H1 (cell line): ENCODE measurements at regions not wholly inside any gene's neighbourhood (a gene's known extent, or its start where the extent isn't known, plus 50 kb on each side); places are given as distances from the start of the nearest gene placed in this dataset.

Experiments
- CTCF ChIA-PET: fragments of 300-600 bp; sonication (Branson Sonifier 250); formaldehyde crosslinking; loops from one replicate; lab custom pipeline; 2021; ENCODE audit not compliant: partially characterized antibody; lab: Charles Lee
- POLR2A ChIA-PET: fragments of 300-600 bp; sonication (Branson Sonifier 250); formaldehyde crosslinking; loops from one replicate; lab custom pipeline; 2021; ENCODE audit warnings: inconsistent platforms; ENCODE audit not compliant: partially characterized antibody; lab: Charles Lee
- DNase-seq, 2 experiments: peaks; one replicate each; pipeline versions ENCODE4 v3.0.0 to v3.0.0-alpha.2; 2010 to 2022; ENCODE audit warnings: low spot score in 2 of 2, low read depth in 1 of 2, mixed read lengths in 1 of 2
- FAIRE-seq: peaks from 2 replicates; lab custom pipeline; 2011; peaks lifted over from hg19 to GRCh38; lab: Jason Lieb, UNC
- H2AFZ ChIP-seq: 2 replicates; pipeline ENCODE4 v1.8.1; 2012; ENCODE audit warnings: low read length, inconsistent platforms
- H2AK5ac ChIP-seq: 2 replicates; pipeline ENCODE4 v1.6.1; 2013; ENCODE audit warnings: low read depth, low read length
- H2BK120ac ChIP-seq: replicated peaks from 2 replicates; pipeline ENCODE3; 2013; ENCODE audit warnings: low read depth, low read length, inconsistent platforms
- H2BK12ac ChIP-seq: 2 replicates; pipeline ENCODE4 v1.6.1; 2013; ENCODE audit warnings: low read depth, low read length
- H2BK15ac ChIP-seq: 2 replicates; pipeline ENCODE4 v1.6.1; 2013; ENCODE audit warnings: low read length
- H2BK20ac ChIP-seq: 2 replicates; pipeline ENCODE4 v1.6.1; 2013; ENCODE audit warnings: low read length
- H2BK5ac ChIP-seq: 2 replicates; pipeline ENCODE4 v1.6.1; 2013; ENCODE audit warnings: low read depth, low read length
- H3K14ac ChIP-seq: 2 replicates; pipeline ENCODE4 v1.6.1; 2013; ENCODE audit warnings: inconsistent platforms; ENCODE audit not compliant: insufficient read length
- H3K18ac ChIP-seq: 2 replicates; pipeline ENCODE4 v1.6.1; 2013; ENCODE audit warnings: low read length; ENCODE audit errors: extremely low read depth
- H3K23ac ChIP-seq: 2 replicates; pipeline ENCODE4 v1.6.1; 2013; ENCODE audit warnings: inconsistent platforms; ENCODE audit not compliant: insufficient read length
- H3K23me2 ChIP-seq: 2 replicates; pipeline ENCODE4 v1.6.1; 2013; ENCODE audit warnings: low read depth, low read length
- H3K27ac ChIP-seq: 2 replicates; pipeline ENCODE4 v1.6.1; 2011; ENCODE audit warnings: low read depth, low read length, inconsistent platforms
- H3K27me3 ChIP-seq, 4 experiments: replicated peaks in 1 of 4; 1 replicate in 1 of 4; 2 replicates in 3 of 4; pipeline versions ENCODE4 v1.6.1 to v1.8.1; 2011 to 2013; ENCODE audit warnings: low read length in 3 of 4, mild to moderate bottlenecking in 3 of 4, inconsistent platforms in 2 of 4, mixed read lengths in 2 of 4, moderate library complexity in 1 of 4; ENCODE audit not compliant: control insufficient read depth in 3 of 4, insufficient read depth in 3 of 4; ENCODE audit errors: extremely low read depth in 1 of 4
- H3K36me3 ChIP-seq, 4 experiments: 2 replicates each; pipeline versions ENCODE4 v1.6.1 to v1.8.1; 2011 to 2013; ENCODE audit warnings: mild to moderate bottlenecking in 4 of 4, low read length in 3 of 4, moderate library complexity in 2 of 4, control low read depth in 1 of 4, inconsistent platforms in 1 of 4; ENCODE audit not compliant: insufficient read depth in 4 of 4, control insufficient read depth in 2 of 4
- H3K4ac ChIP-seq: replicated peaks from 2 replicates; pipeline ENCODE3; 2013; ENCODE audit warnings: low read length, low read depth, mixed read lengths, inconsistent platforms; ENCODE audit not compliant: insufficient read length
- H3K4me1 ChIP-seq, 4 experiments: replicated peaks in 1 of 4; 1 replicate in 1 of 4; 2 replicates in 3 of 4; pipeline versions ENCODE4 v1.6.1 to v1.8.1; 2011 to 2013; ENCODE audit warnings: low read length in 3 of 4, inconsistent platforms in 2 of 4, mixed read lengths in 1 of 4; ENCODE audit not compliant: insufficient read depth in 4 of 4, control insufficient read depth in 3 of 4
- H3K4me2 ChIP-seq, 2 experiments: 2 replicates each; pipeline versions ENCODE4 v1.6.1 to v1.8.1; 2011 to 2013; ENCODE audit warnings: low read depth in 2 of 2, low read length in 2 of 2, control low read depth in 1 of 2, inconsistent platforms in 1 of 2, mild to moderate bottlenecking in 1 of 2; ENCODE audit not compliant: insufficient read depth in 1 of 2
- H3K4me3 ChIP-seq, 4 experiments: fragments of 200-600, 300-600 bp in 1 of 4; sonication (generic), shearing (Covaris generic), sonication (Bioruptor Twin) in 1 of 4; 2 replicates each; pipeline versions ENCODE4 v1.5.1 to v1.8.1; 2011 to 2016; ENCODE audit warnings: low read length in 4 of 4, low read depth in 3 of 4, control low read depth in 2 of 4, inconsistent platforms in 2 of 4, mild to moderate bottlenecking in 2 of 4, mixed read lengths in 1 of 4, moderate library complexity in 1 of 4; ENCODE audit not compliant: insufficient read depth in 2 of 4; ENCODE audit errors: extremely low read depth in 1 of 4
- H3K56ac ChIP-seq: replicated peaks from 2 replicates; pipeline ENCODE3; 2013; ENCODE audit warnings: low read depth, mild to moderate bottlenecking, mixed read lengths, low read length, inconsistent platforms; ENCODE audit not compliant: insufficient read length
- H3K79me1 ChIP-seq: 2 replicates; pipeline ENCODE4 v1.6.1; 2013; ENCODE audit warnings: low read depth, low read length, control low read depth
- H3K79me2 ChIP-seq, 2 experiments: 2 replicates each; pipeline versions ENCODE4 v1.6.1 to v1.8.1; 2012 to 2013; ENCODE audit warnings: low read length in 2 of 2, mild to moderate bottlenecking in 2 of 2, inconsistent platforms in 1 of 2; ENCODE audit not compliant: insufficient read depth in 2 of 2, control insufficient read depth in 1 of 2
- H3K9ac ChIP-seq, 4 experiments: replicated peaks in 1 of 4; 1 replicate in 1 of 4; 2 replicates in 3 of 4; pipeline versions ENCODE4 v1.6.1 to v1.8.1; 2011 to 2013; ENCODE audit warnings: low read depth in 3 of 4, low read length in 3 of 4, control low read depth in 2 of 4, mild to moderate bottlenecking in 2 of 4, moderate library complexity in 2 of 4, inconsistent platforms in 1 of 4; ENCODE audit errors: extremely low read depth in 1 of 4
- H3K9me3 ChIP-seq, 2 experiments: 2 replicates each; pipeline versions ENCODE4 v1.6.1 to v1.8.1; 2012 to 2013; ENCODE audit warnings: mild to moderate bottlenecking in 2 of 2, moderate library complexity in 2 of 2, control low read depth in 1 of 2, inconsistent platforms in 1 of 2, low read depth in 1 of 2, low read length in 1 of 2, mixed read lengths in 1 of 2; ENCODE audit not compliant: insufficient read depth in 2 of 2
- H4K20me1 ChIP-seq, 2 experiments: replicated peaks in 1 of 2; 2 replicates each; pipeline versions ENCODE3 to v1.8.1; 2011 to 2013; ENCODE audit warnings: inconsistent platforms in 2 of 2, low read length in 2 of 2, mild to moderate bottlenecking in 1 of 2; ENCODE audit not compliant: insufficient read depth in 2 of 2, control insufficient read depth in 1 of 2
- H4K5ac ChIP-seq: 2 replicates; pipeline ENCODE4 v1.6.1; 2013; ENCODE audit warnings: low read length, low read depth, mixed read lengths, inconsistent platforms; ENCODE audit not compliant: insufficient read length
- H4K8ac ChIP-seq: 2 replicates; pipeline ENCODE4 v1.8.0; 2013; ENCODE audit warnings: mild to moderate bottlenecking, moderate library complexity, low read length, inconsistent platforms; ENCODE audit not compliant: insufficient read depth; ENCODE audit errors: extremely low read depth
- H4K91ac ChIP-seq: replicated peaks from 2 replicates; pipeline ENCODE3; 2013; ENCODE audit warnings: low read length, mixed read lengths, inconsistent platforms; ENCODE audit not compliant: insufficient read length
- CBX8 ChIP-seq: fragments of 300-800, 300-1000 bp; sonication (generic); IDR thresholded peaks from 2 replicates; pipeline ENCODE4 v1.7.1; 2016; ENCODE audit warnings: low read depth, low read length, borderline replicate concordance
- EP300 ChIP-seq, 2 experiments: IDR thresholded peaks; 1 replicate in 1 of 2; 2 replicates in 1 of 2; pipeline ENCODE4 v1.6.1; 2011 to 2012; ENCODE audit warnings: low read depth in 2 of 2, low read length in 2 of 2, mild to moderate bottlenecking in 2 of 2, borderline replicate concordance in 1 of 2, inconsistent platforms in 1 of 2, moderate library complexity in 1 of 2
- EZH2 ChIP-seq: fragments of 200-600 bp; sonication (generic); IDR thresholded peaks from 2 replicates; pipeline ENCODE4 v1.7.1; 2012; ENCODE audit warnings: low read depth, mild to moderate bottlenecking, moderate library complexity, low read length, inconsistent platforms; ENCODE audit not compliant: severe bottlenecking
- GTF2F1 ChIP-seq: IDR thresholded peaks from 2 replicates; pipeline ENCODE4 v1.6.1; 2012; ENCODE audit warnings: low read depth, low read length, improper control_type of control experiment, borderline replicate concordance
- JUN ChIP-seq: IDR thresholded peaks from 2 replicates; pipeline ENCODE4 v1.6.1; 2011; ENCODE audit warnings: low read depth, mild to moderate bottlenecking, improper control_type of control experiment, low read length
- MAFK ChIP-seq: IDR thresholded peaks from 2 replicates; pipeline ENCODE4 v1.6.1; 2012; ENCODE audit warnings: low read depth, mild to moderate bottlenecking, improper control_type of control experiment, low read length
- NANOG ChIP-seq: IDR thresholded peaks from 2 replicates; pipeline ENCODE4 v1.6.1; 2011; ENCODE audit warnings: low read length, low read depth, mild to moderate bottlenecking, inconsistent platforms; ENCODE audit not compliant: insufficient read depth, poor library complexity, severe bottlenecking
- POLR2AphosphoS5 ChIP-seq: IDR thresholded peaks from 2 replicates; pipeline ENCODE4 v1.6.1; 2011; ENCODE audit warnings: low read depth, low read length
- POU5F1 ChIP-seq: IDR thresholded peaks from 2 replicates; pipeline ENCODE4 v1.6.1; 2011; ENCODE audit warnings: low read depth, mild to moderate bottlenecking, low read length, moderate library complexity
- SIRT6 ChIP-seq: IDR thresholded peaks from one replicate; pipeline ENCODE4 v1.7.1; 2012; ENCODE audit warnings: low read length, inconsistent platforms
- SP4 ChIP-seq: IDR thresholded peaks from 2 replicates; pipeline ENCODE4 v1.6.1; 2012; ENCODE audit warnings: low read length, inconsistent platforms
- SUZ12 ChIP-seq: fragments of 200-600 bp; sonication (generic); IDR thresholded peaks from 2 replicates; pipeline ENCODE4 v1.6.1; 2012; ENCODE audit warnings: mild to moderate bottlenecking, inconsistent platforms, low read length, moderate library complexity, mixed read lengths
- TBP ChIP-seq: IDR thresholded peaks from 2 replicates; pipeline ENCODE4 v1.6.1; 2011; ENCODE audit warnings: low read depth, low read length, improper control_type of control experiment
- TEAD4 ChIP-seq: IDR thresholded peaks from 2 replicates; pipeline ENCODE4 v1.6.1; 2012; ENCODE audit warnings: low read depth, low read length, inconsistent platforms, mixed read lengths

DNA sequence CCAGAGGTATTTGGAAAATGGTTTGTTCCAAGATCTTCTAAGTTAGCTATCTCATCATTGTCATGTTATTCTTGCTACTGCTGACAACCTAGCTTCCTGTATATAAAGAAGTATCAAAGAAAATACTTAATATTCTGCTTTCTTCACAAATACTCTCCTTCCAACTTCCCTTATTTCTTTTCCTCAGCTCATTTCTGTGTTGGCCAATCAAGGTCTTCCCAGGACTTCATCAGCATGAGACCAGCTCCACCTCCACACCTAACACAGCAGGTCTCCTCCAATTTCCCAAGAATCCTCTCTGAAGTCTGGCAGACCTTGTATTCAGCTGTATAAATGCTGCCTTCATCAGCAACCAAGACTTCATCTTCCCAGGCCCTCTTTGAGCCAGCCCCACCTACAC, 538.6 kb upstream of the JARID2 start:
- Histone ChIP-seq H4K20me1 (no peaks in the 10 kb centered on the region), H2BK20ac (no peak overlapping the region), H4K91ac (no peak overlapping the region), H3K56ac (no peak overlapping the region), H3K36me3 (no peaks in the 10 kb centered on the region), H3K4me3 (no peak overlapping the region), H3K18ac (no peak overlapping the region), H3K9me3 (no peaks in the 10 kb centered on the region; a peak in 1 of 4 replicates), H3K14ac (no peak overlapping the region), H2BK120ac (no peak overlapping the region), H3K4me1 (peaks cover 0 to 3% (median 0%) of the 10 kb centered on the region in 4 experiments; a peak in 1 of 7 replicates), H3K4ac (no peak overlapping the region), H2BK15ac (no peak overlapping the region), H3K79me1 (no peaks in the 10 kb centered on the region), H3K79me2 (no peaks in the 10 kb centered on the region), H4K8ac (no peak overlapping the region), H3K27ac (no peak overlapping the region), H3K9ac (no peak overlapping the region), H2AK5ac (no peak overlapping the region), H3K4me2 (no peak overlapping the region), H2BK12ac (no peak overlapping the region; the same call in 1 of the 2 replicates), H2BK5ac (no peak overlapping the region), H4K5ac (no peak overlapping the region), H3K23ac (no peak overlapping the region), H2AFZ (no peak overlapping the region), H3K27me3 (no peaks in the 10 kb centered on the region), H3K23me2 (no peaks in the 10 kb centered on the region)
- FAIRE-seq (no peak), DNase-seq (no peak)
- TF ChIP-seq NANOG = no peak
- TF ChIP-seq SUZ12 = no peak
- no peak for TF ChIP-seq JUN
- TF ChIP-seq POU5F1 = no peak
- no peak for TF ChIP-seq CBX8
- no peak for TF ChIP-seq EZH2
- no peak for TF ChIP-seq SP4
- no peak for TF ChIP-seq GTF2F1
- TF ChIP-seq POLR2AphosphoS5 = no peak
- TF ChIP-seq EP300 (IDR thresholded peaks at IDR 0.05; ENCODE audit: borderline replicate concordance in 1 of 2, low read depth in 2 of 2, low read length in 2 of 2) = no peak
- no peak for TF ChIP-seq TEAD4
- TF ChIP-seq TBP = no peak
- no peak for TF ChIP-seq SIRT6
- TF ChIP-seq MAFK = no peak
- ChIA-PET POLR2A (no interaction called here), CTCF (interaction anchor here (0.5 to 1.7 kb wide), 2 partner anchors 8 to 897 kb away, joined by 3 to 6 read pairs; no protein-coding TSS in a partner anchor)
